ENCODE measurements at regions not wholly inside any gene's neighbourhood (a gene's known extent, or its start where the extent isn't known, plus 50 kb on each side); places are given as distances from the start of the nearest gene placed in this dataset.

DNA sequence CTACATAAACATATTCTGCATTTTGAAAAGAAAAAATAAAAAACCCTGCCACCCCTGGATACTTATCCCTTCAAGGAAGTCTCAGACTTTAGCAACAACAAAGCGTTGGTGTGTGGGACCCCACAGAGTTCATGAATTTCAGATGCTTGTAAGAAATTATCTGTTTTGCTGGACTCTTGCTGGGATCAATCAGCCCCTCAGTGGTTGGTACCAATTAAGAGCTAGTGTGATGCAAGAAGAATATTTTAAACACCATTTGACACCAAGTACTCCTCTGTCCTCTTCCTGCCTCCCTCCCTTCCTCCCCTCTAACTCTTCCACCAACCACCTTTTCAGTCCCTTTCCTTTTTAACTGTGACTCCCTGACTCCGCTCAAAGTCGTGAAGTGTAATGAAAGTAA, 51.5 kb downstream of the SST start:
- DNase-seq: no peak

DNA sequence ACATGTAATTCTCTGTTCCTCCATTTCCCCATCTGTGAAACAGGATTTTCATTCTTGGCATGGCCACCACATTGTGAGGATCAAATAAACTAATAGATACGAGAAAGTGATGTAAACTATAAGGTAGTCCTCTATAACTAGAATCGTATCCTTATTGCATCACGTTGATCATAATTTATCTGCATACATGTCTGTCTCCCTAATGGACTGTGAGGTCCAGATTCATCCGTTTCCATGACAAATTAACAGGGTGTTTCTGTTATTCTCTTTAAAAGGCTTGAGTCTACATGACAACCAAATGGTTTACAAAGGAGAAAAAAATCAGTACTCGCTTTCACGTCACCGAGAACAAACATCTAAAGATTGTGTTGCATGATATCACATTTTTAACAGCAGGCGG, 53.0 kb downstream of the SST start:
- no peak for DNase-seq

DNA sequence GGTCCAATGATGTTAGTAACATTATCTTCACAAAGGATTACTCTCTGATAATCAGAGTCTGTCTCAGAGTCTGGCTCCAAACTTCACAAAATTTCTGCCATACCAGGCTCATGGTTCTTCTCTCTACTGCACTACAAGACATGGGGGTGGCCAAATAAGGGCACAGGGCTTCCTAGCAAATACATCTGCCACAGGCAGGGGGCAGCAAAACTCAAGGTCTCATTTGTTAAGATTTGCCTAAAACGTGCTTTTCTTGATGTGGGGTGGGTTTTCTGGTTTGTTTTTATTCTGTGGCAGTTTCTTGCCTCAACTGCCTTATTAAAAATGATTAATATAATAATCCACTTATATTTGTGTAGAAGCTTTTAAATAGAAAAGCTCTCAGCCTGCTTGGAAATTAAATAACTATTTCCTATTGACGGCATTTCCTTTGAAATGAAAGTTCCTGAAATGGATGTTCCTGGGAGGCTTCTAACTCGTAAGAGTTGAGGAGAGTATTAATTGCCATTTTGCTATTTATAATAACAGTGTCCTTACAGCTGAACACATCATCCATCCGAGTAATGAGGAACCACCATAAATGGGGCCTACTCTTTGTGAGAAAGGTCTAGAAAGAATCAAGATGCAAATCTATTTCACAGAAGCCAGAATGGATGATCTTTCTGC, 53.8 kb downstream of the SST start:
- DNase-seq: peak; percentile 73

DNA sequence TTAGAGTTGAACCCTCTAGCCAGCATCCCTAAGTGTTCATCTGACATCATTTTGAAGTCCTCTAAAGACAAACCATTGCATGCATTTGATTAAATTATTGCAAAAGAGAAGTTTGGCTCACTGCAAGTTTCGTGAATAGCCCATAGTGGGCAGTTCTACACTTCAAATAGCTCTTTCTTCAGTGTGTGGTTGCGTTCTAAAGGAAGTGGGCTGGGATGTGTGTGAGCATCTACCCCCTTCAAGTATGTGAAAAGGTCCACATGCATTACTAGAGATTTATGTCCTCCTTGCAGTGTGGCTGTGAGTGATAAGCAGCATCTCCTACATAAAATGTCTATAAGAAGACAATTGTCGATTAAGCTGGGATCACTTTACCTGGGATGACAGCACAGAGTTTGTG, 54.6 kb downstream of the SST start:
- no peak for DNase-seq

DNA sequence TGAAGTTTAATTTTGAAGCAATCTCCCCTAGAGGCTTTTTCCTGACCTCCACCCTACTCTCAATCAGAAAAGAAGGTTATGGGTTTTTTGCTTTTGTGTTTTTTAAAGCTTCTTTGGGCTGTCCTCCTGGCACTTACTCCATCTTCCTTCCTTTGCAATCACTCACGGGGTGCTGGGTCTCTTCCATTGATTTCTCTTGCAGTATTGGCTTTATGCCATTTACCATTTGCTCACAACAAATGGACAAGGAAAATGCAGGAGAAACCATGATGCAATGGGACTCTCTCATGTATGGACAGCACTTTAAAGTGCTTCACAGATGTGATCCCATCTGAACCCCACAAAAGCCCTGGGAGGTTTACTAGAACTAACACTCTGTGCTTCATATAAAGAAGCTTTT, 57.5 kb downstream of the SST start:
- no peak for DNase-seq

DNA sequence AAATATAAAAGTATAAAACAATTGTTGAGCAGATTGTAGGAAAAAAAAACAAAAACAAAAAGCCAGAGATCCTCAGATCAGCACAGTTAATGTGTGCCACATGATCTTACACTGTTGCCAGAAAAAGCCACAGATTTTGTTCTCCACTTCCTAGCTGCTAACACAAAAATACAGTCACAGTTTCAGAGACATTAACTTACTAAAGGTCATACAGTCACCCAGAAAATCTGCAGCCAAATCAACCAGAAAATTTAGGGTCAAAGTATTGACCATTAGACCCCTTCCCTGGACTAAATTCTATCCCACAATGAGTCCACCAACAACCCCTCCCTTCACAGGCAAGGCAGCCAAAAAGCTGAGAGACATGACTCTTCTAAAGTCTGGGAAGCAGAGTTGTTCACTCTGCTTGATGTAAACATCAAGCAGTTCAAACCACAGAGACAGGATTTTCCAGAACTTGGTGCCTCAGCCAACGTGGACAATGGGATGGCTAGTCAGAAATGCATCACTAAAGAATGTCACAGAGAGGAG, 59.1 kb downstream of the SST start:
- DNase-seq: no peak

DNA sequence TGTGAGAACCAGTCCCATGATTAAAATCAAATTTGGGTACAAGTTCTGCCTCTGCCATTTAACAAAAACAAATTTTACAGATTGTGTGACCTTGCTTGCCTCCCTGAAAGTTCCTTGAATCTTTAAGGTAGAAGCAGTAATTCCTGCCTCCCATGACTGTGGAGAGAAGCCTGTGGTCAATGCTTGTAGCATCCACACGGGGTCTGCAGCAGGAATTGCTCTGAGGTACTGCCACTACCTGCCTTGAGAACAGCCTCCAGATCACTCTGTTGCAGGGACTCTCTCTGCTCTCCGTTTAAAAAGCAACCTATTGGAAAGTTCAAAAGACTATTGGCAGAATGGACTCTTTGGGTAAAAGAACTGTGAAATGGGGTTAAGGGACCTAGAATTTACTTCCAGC, 75.9 kb downstream of the SST start:
- DNase-seq: no peak

DNA sequence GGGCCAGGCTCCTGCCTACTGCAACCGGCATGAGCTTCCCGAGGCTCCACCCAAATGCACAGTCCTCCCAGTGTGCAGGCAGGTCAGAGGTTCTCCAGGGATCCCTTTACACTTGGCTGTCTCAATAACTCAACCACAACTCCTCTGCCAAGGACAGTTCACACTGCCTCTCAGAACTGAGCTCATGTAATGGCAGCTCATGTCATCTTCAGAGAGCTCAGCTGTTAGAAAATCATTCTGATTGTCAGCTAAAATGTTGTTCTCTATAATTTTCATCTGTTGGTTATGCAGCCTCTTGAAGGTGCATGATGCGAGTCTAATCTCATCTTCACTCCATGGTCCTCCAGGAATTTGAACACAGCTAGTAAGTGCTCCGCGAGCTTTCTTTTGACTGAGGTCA, 76.7 kb downstream of the SST start:
- DNase-seq: no peak

DNA sequence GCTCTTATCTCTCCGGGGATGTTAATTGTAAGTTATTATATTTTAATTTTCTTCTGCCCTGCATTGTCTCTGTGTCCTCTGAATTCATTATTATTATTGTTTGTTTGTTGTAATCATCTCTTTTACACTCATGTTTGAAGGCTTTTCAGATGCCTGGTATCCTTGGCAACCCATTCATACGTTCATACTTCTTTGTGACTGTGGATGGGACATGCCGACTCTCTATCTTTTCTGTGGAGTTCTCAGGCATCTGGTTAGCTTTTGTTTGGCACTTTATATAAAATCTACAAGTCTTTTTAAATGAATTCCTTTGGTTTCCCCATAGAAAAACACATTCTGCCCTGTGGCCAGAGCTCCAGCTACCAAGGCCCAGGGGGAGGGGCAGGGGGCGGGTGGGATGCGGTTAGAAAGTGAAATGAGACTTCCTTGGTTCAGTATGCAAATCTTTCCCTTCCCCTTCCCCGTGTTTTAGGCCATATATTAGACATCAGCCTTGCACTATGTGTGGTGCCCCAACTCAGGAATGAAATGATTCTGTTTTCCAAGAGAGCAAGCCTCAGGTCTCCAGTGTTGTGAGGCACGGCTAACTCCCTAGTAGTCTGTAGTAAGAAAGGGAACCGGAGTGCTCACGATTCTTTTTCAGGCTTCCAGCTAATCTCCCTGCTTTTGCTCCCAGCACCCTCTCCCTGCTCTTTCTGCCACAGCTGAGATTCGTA, 79.2 kb downstream of the SST start:
- no peak for DNase-seq

DNA sequence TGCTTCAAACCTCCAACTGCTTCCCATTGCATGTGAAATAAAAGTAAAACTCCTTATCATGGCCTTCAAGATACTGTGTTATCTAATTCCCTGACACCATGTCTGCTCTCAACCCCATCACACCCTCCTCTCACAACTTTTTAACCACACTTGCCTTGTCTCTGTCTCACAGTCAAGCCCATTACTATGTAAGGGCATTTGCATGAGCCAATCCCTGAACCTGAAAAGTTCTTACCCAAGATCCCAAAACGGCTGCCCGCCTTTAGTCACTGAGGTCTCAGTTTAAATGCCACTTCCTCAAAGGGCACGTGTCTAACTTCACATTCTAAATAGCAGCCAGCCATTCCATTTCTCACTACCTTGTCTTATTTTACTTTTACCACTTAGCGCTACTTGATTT, 83.1 kb downstream of the SST start:
- no peak for DNase-seq

DNA sequence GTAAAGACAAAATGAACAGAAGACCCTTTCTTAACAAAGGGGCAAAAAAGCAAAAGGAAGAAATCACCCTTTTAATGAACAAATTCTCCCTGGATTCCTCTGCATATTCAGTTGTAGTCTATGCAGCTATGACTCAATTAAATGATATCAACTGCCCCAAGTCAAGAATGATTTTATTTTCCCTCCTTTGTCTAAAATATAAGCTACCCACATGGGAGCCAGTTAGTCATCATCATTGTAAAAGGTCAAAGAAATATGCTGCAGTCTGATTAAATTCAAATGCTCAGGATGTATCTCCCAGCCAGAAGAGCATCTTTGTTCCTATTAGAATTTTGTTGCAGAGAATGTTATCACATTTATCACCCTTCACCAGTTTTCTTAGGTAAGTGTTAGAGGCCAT, 84.0 kb downstream of the SST start:
- DNase-seq: no peak

DNA sequence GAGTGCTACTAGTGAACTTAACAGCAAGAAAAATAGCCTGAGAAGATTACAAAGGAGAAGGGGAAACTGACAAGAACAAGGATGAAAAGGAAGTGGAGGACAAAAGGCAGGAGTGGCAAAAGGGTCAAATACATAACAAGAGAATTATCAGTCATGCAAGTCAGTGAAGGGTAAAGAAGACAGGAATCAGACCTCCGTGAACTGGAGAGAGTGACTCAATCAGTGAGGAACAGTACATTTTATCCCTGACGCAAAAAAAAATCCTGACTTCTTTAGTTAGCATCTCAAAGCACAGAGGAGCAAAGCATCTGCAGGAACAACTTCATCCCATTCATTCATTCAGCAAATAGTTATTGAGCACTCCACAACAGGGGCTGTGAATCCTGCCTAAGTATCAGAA, 97.8 kb downstream of the SST start:
- DNase-seq: no peak

DNA sequence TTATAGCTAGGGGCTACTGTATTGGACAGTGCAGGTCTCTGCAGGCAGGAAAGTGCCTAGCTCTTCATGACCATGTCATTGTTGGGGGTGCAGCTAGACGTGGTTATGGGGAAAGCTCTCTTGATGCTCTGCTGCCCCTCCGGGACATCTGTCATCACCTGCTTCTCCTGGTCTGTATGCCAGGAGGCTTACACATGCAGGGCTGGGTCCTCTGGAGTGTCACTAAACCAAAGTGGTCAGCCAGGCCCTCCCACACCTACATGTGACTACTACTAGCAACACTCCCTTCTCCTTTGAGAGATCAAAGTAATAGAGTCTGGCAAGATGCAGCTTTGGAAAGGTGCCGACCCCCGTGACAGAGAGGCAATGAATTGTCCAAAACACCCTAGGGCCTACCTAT, 98.5 kb downstream of the SST start:
- no peak for DNase-seq

DNA sequence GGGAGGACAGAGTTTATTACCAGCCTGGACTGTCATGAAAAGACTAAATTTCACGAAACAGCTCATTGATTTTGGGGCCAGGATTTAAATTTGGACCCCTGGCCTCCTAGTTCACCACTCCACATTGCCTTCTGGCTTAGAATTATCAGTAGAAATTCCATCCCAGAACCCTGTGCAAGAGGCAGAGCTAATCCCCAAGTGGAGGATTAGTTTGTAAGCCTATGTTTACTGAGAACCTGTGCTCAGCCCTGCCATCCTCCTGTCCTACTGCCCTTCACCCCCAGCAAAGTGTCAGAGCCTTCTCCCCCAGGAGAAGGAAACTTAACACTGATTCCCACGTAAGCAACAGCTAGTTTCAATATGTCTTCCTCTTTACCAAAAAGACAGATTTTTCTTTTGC, 99.4 kb downstream of the SST start:
- DNase-seq: no peak

DNA sequence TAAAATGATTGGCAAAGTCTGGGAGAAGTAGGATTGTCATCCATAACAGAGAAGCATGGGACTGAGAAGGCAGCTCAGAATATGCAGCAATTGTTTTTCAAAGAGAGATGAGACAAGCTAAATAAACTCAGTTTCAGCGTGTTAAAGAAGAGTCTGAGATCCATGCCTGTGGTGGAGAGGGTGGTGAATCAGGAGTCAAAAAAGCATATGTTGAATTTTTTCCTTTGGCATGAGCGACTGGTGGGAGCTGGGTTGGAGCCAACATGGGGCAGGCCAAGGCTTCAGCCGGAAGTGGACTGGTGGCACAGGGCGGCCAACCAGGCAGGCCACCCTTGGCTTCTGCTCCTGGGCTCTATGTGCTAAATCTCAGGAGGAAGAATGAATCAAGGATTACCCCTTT, 102.0 kb downstream of the SST start:
- no peak for DNase-seq

DNA sequence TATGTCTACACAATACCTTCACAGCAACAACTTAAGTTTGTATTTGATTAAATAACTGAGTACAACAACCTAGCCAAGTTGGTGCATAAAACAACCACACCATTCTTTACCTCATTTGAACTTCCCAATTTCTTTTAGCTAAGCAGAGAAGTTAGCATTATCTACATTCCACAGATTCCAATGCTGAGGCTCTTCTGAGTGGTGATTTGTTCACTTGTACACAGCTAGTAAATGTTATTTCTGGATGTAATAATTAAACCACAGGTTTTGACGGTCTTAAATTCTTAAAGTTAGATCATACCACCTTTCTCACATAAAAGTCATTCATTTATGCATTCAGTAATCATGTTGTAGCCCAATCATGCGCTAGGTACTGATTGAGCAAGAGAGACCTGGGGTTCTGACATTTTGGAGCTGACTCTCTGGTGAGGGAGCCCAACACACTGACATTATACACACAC, 102.5 kb downstream of the SST start:
- DNase-seq: no peak

DNA sequence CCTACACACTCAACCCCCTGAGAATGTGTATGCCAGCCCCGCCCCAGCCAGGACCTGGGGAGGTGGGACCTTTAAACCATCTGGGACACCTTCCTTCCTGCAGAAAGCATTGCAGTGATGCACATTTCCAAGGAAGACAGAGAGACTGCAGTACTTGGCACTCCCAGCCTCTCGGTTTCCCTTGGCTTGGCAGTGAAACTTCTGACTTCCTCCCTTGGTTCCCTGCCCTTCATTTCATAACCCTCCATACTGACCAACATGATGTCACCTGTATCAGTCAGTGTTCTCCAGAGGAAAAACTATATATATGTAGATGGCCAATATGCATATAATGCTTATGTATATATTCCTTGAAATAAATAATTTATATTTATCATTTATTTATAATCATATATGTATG, 103.2 kb downstream of the SST start:
- DNase-seq: no peak

DNA sequence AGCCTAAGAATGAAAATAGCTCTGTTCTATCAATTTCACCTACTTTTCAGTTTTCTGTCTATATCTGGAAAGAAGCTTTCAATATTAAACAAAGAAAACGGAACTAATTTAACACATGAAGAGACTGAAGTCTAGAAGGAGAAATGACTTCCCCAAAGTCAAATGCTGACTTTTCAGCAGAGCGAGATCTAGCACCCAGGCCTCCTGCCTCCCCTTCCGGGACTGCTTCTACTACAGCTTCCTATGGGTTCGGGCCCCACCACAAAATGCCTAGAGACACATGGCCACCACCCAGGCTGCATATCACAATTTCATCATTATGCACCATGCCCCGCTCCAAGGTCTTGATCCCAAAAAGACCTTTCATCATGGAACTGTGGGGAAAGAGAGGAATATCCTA, 104.5 kb downstream of the SST start:
- no peak for DNase-seq

DNA sequence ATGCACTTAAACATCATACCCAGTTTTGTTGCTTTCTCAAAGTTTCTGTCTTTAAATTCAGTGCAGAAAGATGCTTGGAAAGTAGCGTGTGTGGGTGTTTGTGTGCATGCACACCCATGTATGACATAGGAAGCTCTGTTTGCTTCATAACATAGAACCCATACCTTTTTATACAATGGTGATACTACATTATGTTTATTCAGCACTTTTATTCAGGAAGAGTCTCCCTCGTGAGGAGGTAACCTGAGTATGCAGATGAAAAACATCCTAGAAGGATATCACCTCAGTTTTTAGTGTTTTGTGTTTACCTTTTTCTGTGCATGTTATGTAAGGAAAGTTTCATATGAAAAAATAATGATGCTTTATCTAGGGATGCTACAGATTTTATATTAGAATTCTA, 111.2 kb downstream of the SST start:
- DNase-seq: no peak

DNA sequence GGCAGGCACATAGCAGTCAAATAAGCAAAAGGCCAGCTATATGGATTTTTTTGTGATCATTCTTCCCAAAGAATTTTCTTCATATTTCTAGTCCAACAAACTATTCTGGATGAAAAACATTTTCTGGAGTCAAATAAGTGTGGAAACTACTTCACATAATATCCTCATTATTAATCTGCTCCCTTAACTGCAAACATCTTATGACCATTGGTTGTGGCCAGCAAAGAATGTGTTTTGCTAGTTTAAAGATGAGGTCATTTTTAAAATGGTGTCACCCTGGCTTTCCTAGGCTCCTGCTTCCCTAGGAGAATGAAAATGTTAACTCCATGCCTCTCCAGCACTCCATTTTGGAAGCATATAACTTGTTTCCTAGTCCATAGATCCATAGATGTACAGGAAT, 118.8 kb downstream of the SST start:
- no peak for DNase-seq

DNA sequence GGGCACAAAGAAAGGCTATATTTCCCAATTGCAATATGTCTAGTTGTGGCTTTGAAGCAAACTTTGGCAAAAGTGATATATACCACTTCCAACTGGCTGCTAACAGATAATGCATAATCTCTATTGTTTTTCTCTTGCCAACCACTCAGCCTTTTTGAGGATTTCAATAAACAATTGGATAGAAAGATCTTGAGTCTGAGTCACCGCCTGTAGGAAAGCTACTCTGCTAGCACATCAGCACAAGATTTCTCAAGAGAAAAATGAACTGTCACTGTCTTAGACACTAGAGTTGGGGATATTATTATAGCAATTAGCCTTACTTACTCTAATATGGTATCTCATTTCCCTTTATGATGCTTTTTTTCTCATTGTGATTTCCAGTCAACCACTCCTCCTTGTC, 119.7 kb downstream of the SST start:
- no peak for DNase-seq

DNA sequence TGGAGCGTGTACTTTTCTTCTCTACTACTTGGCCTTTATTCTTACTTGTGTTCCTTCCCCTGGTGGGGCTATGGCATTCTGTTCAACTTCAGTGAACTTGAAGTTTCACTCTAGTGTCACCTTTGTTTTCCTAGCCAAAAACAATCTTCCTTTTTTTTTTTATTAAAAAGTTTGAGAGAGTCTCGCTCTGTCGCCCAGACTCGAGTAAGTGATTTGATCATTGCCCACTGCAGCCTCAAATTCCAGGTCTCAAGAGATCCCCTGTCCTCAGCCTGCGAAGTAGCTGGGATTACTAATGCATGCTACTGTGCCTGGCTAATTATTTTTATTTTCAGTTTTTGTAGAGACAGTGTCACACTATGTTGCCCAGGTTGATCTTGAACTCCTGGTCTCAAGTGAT, 124.8 kb downstream of the SST start:
- no peak for DNase-seq

DNA sequence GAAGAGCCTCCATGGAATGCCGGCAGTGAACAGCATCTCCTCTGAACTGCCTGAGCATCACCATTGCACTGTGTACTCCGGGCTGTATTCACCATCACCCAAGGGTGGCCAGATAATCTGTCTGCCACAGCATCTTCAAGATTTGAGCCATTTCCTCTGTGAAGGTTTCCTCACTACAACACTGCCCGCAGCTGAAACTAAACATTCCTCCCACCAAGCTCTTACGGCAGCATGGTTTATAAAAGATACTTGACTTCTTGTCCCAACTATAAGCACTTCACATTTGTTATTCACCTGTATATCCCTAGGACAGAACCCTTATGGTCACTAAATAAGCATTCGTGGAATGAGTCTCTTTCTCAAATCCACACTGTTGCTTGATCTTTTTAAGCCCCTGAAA, 125.9 kb downstream of the SST start:
- DNase-seq: no peak

DNA sequence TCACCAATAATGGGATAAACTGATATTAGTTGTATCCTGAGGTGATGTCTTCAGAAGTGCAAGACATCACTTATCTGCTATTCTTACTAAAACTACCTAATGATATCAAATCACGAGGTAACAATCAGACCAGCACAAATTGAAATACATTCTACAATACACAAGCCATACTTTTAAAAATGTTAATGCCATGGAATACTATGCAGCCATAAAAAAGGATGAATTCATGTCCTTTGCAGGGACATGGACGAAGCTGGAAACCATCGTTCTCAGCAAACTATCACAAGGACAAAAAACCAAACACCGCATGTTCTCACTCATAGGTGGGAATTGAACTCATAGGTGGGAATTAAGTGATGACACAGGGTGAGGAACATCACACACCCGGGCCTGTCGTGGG, 129.3 kb downstream of the SST start:
- DNase-seq: no peak

DNA sequence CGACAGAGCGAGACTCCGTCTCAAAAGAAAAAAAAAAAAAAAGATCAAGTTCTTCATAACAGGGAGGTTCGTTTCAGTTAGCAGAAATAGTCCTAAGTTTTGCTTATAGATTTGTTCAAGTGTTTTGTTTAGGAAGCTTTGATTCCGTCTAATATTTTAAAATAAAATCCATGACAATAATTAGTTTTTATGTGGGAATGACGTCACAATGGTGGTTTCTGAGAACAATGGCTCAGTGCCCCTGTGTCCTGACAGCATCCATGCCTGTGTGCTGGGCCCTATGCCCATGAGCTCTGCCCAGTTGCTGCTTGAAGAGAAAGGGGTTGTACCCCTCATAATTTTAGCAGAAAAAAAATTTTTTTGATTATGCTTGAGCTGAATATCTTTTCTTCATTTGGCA, 134.0 kb downstream of the SST start:
- DNase-seq: no peak

All from stimulated activated CD8-positive, alpha-beta memory T cell treated with anti-CD3 and anti-CD28 coated beads, Interleukin-4, amount 100 ng/mL, for 48 hours (primary cell).